Smooth muscle cell (in vitro differentiated cells): ENCODE measurements at regions not wholly inside any gene's neighbourhood (a gene's known extent, or its start where the extent isn't known, plus 50 kb on each side); places are given as distances from the start of the nearest gene placed in this dataset.

ENCODE experiments used
- DNase-seq: peaks from one replicate; lab custom pipeline; 2025; ENCODE audit not compliant: unreplicated experiment; lab: John Stamatoyannopoulos, UW
- H2AFZ ChIP-seq: fragments of 200-600 bp; sonication (generic); 2 replicates; pipeline ENCODE4 v1.6.0; 2016; ENCODE audit warnings: antibody characterized with exemption, low read depth, mild to moderate bottlenecking
- H3F3A ChIP-seq: fragments of 200-600 bp; sonication (generic); 2 replicates; pipeline ENCODE4 v1.6.0; 2017; ENCODE audit warnings: antibody characterized with exemption, low read depth
- H3K27ac ChIP-seq: fragments of 200-600 bp; sonication (generic); 2 replicates; pipeline ENCODE4 v1.5.1; 2016; ENCODE audit warnings: low read depth, mild to moderate bottlenecking
- H3K27me3 ChIP-seq: fragments of 200-600 bp; sonication (generic); 2 replicates; pipeline ENCODE4 v1.6.1; 2016; ENCODE audit warnings: low read depth, mild to moderate bottlenecking
- H3K36me3 ChIP-seq: fragments of 200-600 bp; sonication (generic); 2 replicates; pipeline ENCODE4 v1.5.1; 2016; ENCODE audit warnings: low read depth
- H3K4me1 ChIP-seq: fragments of 200-600 bp; sonication (generic); 2 replicates; pipeline ENCODE4 v1.5.1; 2016; ENCODE audit warnings: low read depth
- H3K4me2 ChIP-seq: fragments of 200-600 bp; sonication (generic); 2 replicates; pipeline ENCODE4 v1.6.0; 2016; ENCODE audit warnings: mild to moderate bottlenecking
- H3K4me3 ChIP-seq: fragments of 200-600 bp; sonication (generic); 2 replicates; pipeline ENCODE4 v1.5.1; 2016; ENCODE audit warnings: mild to moderate bottlenecking
- H3K79me2 ChIP-seq: fragments of 200-600 bp; sonication (generic); 2 replicates; pipeline ENCODE4 v1.6.0; 2016; ENCODE audit warnings: low read depth, mild to moderate bottlenecking
- H3K9ac ChIP-seq: fragments of 200-600 bp; sonication (generic); 2 replicates; pipeline ENCODE4 v1.6.0; 2016; ENCODE audit warnings: low read depth
- H3K9me3 ChIP-seq: fragments of 200-600 bp; sonication (generic); replicated peaks from 2 replicates; pipeline ENCODE4 v1.5.1; 2016; ENCODE audit warnings: low read depth
- H4K20me1 ChIP-seq: fragments of 200-600 bp; sonication (generic); 2 replicates; pipeline ENCODE4 v1.6.0; 2016; ENCODE audit warnings: low read depth
- WGBS: methylation state at CpG from one replicate; pipeline ENCODE4 v1.1.7; 2016; ENCODE audit warnings: low lambda C conversion rate; 5-methylcytosine and 5-hydroxymethylcytosine counted together
- TF ChIP-seq, protein P1 (sequence below): fragments of 200-600 bp; sonication (generic); IDR thresholded peaks from 2 replicates; pipeline ENCODE4 v1.5.1; 2017; ENCODE audit warnings: borderline replicate concordance, mild to moderate bottlenecking, antibody characterized with exemption; ENCODE audit not compliant: insufficient read depth, poor library complexity, severe bottlenecking

DNA sequence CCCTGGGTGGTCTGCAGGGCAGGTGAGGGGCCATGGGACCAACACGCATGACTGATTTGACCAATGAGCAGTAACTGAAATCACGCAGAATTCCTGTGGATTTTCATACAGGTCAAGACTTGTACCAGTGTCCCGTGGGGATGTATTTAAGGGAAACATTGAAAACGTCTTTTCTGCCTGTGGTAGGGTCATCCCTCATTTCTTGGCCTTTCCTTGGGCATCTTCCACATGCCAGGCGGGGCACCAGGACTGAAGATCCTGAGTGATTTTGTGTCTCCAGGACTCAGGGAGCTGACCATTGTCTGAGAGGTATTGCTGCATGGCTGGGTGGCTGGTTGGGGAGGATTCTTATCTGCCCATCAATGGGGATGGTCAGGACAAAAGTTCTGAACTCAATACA, 289.0 kb downstream of the GLRX3 start:
- TF ChIP-seq, protein P1, sequence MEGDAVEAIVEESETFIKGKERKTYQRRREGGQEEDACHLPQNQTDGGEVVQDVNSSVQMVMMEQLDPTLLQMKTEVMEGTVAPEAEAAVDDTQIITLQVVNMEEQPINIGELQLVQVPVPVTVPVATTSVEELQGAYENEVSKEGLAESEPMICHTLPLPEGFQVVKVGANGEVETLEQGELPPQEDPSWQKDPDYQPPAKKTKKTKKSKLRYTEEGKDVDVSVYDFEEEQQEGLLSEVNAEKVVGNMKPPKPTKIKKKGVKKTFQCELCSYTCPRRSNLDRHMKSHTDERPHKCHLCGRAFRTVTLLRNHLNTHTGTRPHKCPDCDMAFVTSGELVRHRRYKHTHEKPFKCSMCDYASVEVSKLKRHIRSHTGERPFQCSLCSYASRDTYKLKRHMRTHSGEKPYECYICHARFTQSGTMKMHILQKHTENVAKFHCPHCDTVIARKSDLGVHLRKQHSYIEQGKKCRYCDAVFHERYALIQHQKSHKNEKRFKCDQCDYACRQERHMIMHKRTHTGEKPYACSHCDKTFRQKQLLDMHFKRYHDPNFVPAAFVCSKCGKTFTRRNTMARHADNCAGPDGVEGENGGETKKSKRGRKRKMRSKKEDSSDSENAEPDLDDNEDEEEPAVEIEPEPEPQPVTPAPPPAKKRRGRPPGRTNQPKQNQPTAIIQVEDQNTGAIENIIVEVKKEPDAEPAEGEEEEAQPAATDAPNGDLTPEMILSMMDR = no peak
- 86% methylated on average over 5 of the region's 5 CpGs for WGBS

GRCh38 chr10:130425881-130426435, 289.8 kb downstream of the GLRX3 start:
- no peak overlapping the region for H3K4me2 ChIP-seq
- H3K9me3 ChIP-seq = no peaks in the 10 kb centered on the region
- DNase-seq = no peak
- WGBS = 85% methylated on average over 10 of the region's 10 CpGs
- no peaks in the 10 kb centered on the region for H3K36me3 ChIP-seq
- no peaks in the 10 kb centered on the region for H3K79me2 ChIP-seq
- no peaks in the 10 kb centered on the region for H3F3A ChIP-seq
- no peak overlapping the region for H3K27ac ChIP-seq
- H3K27me3 ChIP-seq = no peaks in the 10 kb centered on the region
- no peaks in the 10 kb centered on the region for H3K4me1 ChIP-seq
- H4K20me1 ChIP-seq = no peaks in the 10 kb centered on the region
- TF ChIP-seq, protein P1 = no peak
- no peak overlapping the region for H3K4me3 ChIP-seq
- no peak overlapping the region for H3K9ac ChIP-seq
- no peak overlapping the region for H2AFZ ChIP-seq

More for the DNA sequence above, 289.0 kb downstream of the GLRX3 start:
- Histone ChIP-seq H3K36me3 (no peaks in the 10 kb centered on the region), H3K4me2 (no peak overlapping the region), H2AFZ (no peak overlapping the region), H3K4me3 (no peak overlapping the region), H4K20me1 (no peaks in the 10 kb centered on the region), H3K9me3 (no peaks in the 10 kb centered on the region), H3K79me2 (no peaks in the 10 kb centered on the region), H3K4me1 (no peaks in the 10 kb centered on the region), H3K27me3 (no peaks in the 10 kb centered on the region), H3K27ac (no peak overlapping the region), H3K9ac (no peak overlapping the region), H3F3A (no peaks in the 10 kb centered on the region)
- DNase-seq = no peak

DNA sequence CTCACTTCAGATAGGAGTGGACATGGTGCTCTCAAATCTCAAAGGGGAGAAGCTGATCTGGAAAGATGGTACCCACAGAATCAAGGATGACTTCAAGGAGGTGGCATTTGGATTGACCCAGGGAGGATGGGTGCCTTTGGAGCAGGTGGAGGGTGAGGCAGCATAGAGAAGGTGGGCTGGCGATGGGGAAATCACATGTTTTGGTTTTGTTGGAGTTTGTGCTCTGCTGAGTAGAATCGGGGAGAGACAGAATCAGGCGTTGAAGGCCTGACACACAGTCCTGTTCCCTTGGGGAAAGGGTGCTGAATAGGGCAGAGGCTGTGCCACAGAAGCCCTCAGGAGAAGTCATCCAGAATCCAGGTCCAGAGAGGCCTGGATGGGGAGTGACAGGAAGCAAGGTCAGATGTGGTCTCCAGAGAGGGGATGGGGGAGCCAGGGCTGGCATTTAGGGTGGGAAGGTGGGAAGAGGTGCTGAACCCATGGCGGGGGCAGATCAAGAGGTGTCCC, 291.1 kb downstream of the GLRX3 start:
- H3K9me3 ChIP-seq = no peaks in the 10 kb centered on the region
- no peak overlapping the region for H3K4me3 ChIP-seq
- 83% methylated on average over 4 of the region's 4 CpGs for WGBS
- no peak overlapping the region for H3K4me2 ChIP-seq
- H3K79me2 ChIP-seq = no peaks in the 10 kb centered on the region
- H4K20me1 ChIP-seq = no peaks in the 10 kb centered on the region
- DNase-seq = no peak
- H3K9ac ChIP-seq = no peak overlapping the region
- H3K36me3 ChIP-seq = no peaks in the 10 kb centered on the region
- no peaks in the 10 kb centered on the region for H3K4me1 ChIP-seq
- no peak overlapping the region for H3K27ac ChIP-seq
- no peaks in the 10 kb centered on the region for H3K27me3 ChIP-seq
- no peaks in the 10 kb centered on the region for H3F3A ChIP-seq
- TF ChIP-seq, protein P1 = no peak
- H2AFZ ChIP-seq = no peak overlapping the region

GRCh38 chr10:130428936-130429335, 292.7 kb downstream of the GLRX3 start:
- WGBS = 83% methylated on average over 6 of the region's 6 CpGs
- no peak overlapping the region for H3K4me3 ChIP-seq
- DNase-seq = no peak
- no peak overlapping the region for H3K4me2 ChIP-seq
- H3K9me3 ChIP-seq = no peaks in the 10 kb centered on the region
- no peaks in the 10 kb centered on the region for H3K79me2 ChIP-seq
- no peaks in the 10 kb centered on the region for H4K20me1 ChIP-seq
- no peaks in the 10 kb centered on the region for H3F3A ChIP-seq
- no peak overlapping the region for H2AFZ ChIP-seq
- H3K9ac ChIP-seq = no peak overlapping the region
- TF ChIP-seq, protein P1 = no peak
- no peak overlapping the region for H3K27ac ChIP-seq
- no peaks in the 10 kb centered on the region for H3K36me3 ChIP-seq
- H3K27me3 ChIP-seq = no peaks in the 10 kb centered on the region
- no peaks in the 10 kb centered on the region for H3K4me1 ChIP-seq
